Thoracic aorta (tissue), 2 donors: ENCODE measurements at regions not wholly inside any gene's neighbourhood (a gene's known extent, or its start where the extent isn't known, plus 50 kb on each side); places are given as distances from the start of the nearest gene placed in this dataset.

Experiments
- ATAC-seq: fragments of 150-250 bp; one replicate; pipeline ENCODE4 v1.8.0; 2017; ENCODE audit warnings: low read depth; ENCODE audit not compliant: insufficient number of reproducible peaks, low FRiP score
- DNase-seq: peaks from one replicate; pipeline ENCODE4 v3.0.0-alpha.2; 2020; ENCODE audit warnings: low spot score
- H3K27ac ChIP-seq, 2 donors: fragments of 200-600 bp; sonication (generic); 1 replicate in 1 of 2; 2 replicates in 1 of 2; pipeline ENCODE4 v1.5.1; 2016; ENCODE audit warnings: mild to moderate bottlenecking in 2 of 2, moderate library complexity in 2 of 2
- H3K27me3 ChIP-seq: fragments of 200-600 bp; sonication (generic); replicated peaks from 2 replicates; pipeline ENCODE4 v1.6.0; 2016; ENCODE audit warnings: mild to moderate bottlenecking; ENCODE audit not compliant: insufficient read depth
- H3K36me3 ChIP-seq: fragments of 200-600 bp; sonication (generic); one replicate; pipeline ENCODE4 v1.5.1; 2016
- H3K4me1 ChIP-seq, 2 donors: fragments of 200-600 bp; sonication (generic); 1 replicate in 1 of 2; 2 replicates in 1 of 2; pipeline versions ENCODE4 v1.5.1 to v1.6.0; 2016; ENCODE audit warnings: low read depth in 2 of 2, mild to moderate bottlenecking in 1 of 2; ENCODE audit not compliant: control insufficient read depth in 1 of 2
- H3K4me3 ChIP-seq: fragments of 200-600 bp; sonication (generic); 2 replicates; pipeline ENCODE4 v1.5.1; 2016; ENCODE audit warnings: mild to moderate bottlenecking
- H3K9me3 ChIP-seq: fragments of 200-600 bp; sonication (generic); 2 replicates; pipeline ENCODE4 v1.5.1; 2016
- CTCF ChIP-seq: fragments of 200-600 bp; sonication (generic); IDR thresholded peaks from one replicate; pipeline ENCODE4 v1.5.1; 2019; ENCODE audit warnings: antibody characterized with exemption

GRCh38 chr3:159559771-159560170, 428.9 kb upstream of the IL12A start:
- DNase-seq (no peak), ATAC-seq (no peak)
- no peaks in the 10 kb centered on the region for H3K27me3 ChIP-seq
- no peak overlapping the region for H3K4me3 ChIP-seq
- H3K9me3 ChIP-seq = no peaks in the 10 kb centered on the region
- TF ChIP-seq CTCF = no peak
- H3K4me1 ChIP-seq = no peaks in the 10 kb centered on the region
- no peaks in the 10 kb centered on the region for H3K36me3 ChIP-seq
- no peak overlapping the region for H3K27ac ChIP-seq

GRCh38 chr3:159560214-159560979, 428.2 kb upstream of the IL12A start:
- Histone ChIP-seq H3K36me3 (no peaks in the 10 kb centered on the region), H3K4me1 (no peaks in the 10 kb centered on the region), H3K4me3 (no peak overlapping the region), H3K27me3 (no peaks in the 10 kb centered on the region), H3K27ac (no peak overlapping the region), H3K9me3 (no peaks in the 10 kb centered on the region)
- ATAC-seq (no peak), DNase-seq (no peak)
- no peak for TF ChIP-seq CTCF

GRCh38 chr3:159565313-159565712, 423.3 kb upstream of the IL12A start:
- Histone ChIP-seq H3K9me3 (no peaks in the 10 kb centered on the region), H3K27me3 (no peaks in the 10 kb centered on the region), H3K27ac (no peak overlapping the region), H3K4me1 (no peaks in the 10 kb centered on the region), H3K4me3 (no peak overlapping the region), H3K36me3 (no peaks in the 10 kb centered on the region)
- no peak for ATAC-seq
- no peak for TF ChIP-seq CTCF
- DNase-seq = no peak

- Histone ChIP-seq H3K4me3 (no peak overlapping the region), H3K36me3 (no peaks in the 10 kb centered on the region), H3K27me3 (no peaks in the 10 kb centered on the region), H3K27ac (no peak overlapping the region), H3K9me3 (no peaks in the 10 kb centered on the region), H3K4me1 (no peaks in the 10 kb centered on the region)
- no peak for DNase-seq
- no peak for ATAC-seq
- no peak for TF ChIP-seq CTCF
Measured at GRCh38 chr3:159583662-159584061, 405.0 kb upstream of the IL12A start.

GRCh38 chr3:159584421-159584820, 404.2 kb upstream of the IL12A start:
- H3K36me3 ChIP-seq = no peaks in the 10 kb centered on the region
- H3K9me3 ChIP-seq = no peaks in the 10 kb centered on the region
- ATAC-seq = no peak
- no peak overlapping the region for H3K4me3 ChIP-seq
- H3K4me1 ChIP-seq = no peaks in the 10 kb centered on the region
- no peak overlapping the region for H3K27ac ChIP-seq
- no peak for DNase-seq
- TF ChIP-seq CTCF = no peak
- H3K27me3 ChIP-seq = no peaks in the 10 kb centered on the region
